Smooth muscle cell (in vitro differentiated cells): ENCODE measurements at regions not wholly inside any gene's neighbourhood (a gene's known extent, or its start where the extent isn't known, plus 50 kb on each side); places are given as distances from the start of the nearest gene placed in this dataset.

Experiments
- DNase-seq: peaks from one replicate; lab custom pipeline; 2025; ENCODE audit not compliant: unreplicated experiment; lab: John Stamatoyannopoulos, UW
- H2AFZ ChIP-seq: fragments of 200-600 bp; sonication (generic); 2 replicates; pipeline ENCODE4 v1.6.0; 2016; ENCODE audit warnings: antibody characterized with exemption, low read depth, mild to moderate bottlenecking
- H3F3A ChIP-seq: fragments of 200-600 bp; sonication (generic); 2 replicates; pipeline ENCODE4 v1.6.0; 2017; ENCODE audit warnings: antibody characterized with exemption, low read depth
- H3K27ac ChIP-seq: fragments of 200-600 bp; sonication (generic); 2 replicates; pipeline ENCODE4 v1.5.1; 2016; ENCODE audit warnings: low read depth, mild to moderate bottlenecking
- H3K27me3 ChIP-seq: fragments of 200-600 bp; sonication (generic); 2 replicates; pipeline ENCODE4 v1.6.1; 2016; ENCODE audit warnings: low read depth, mild to moderate bottlenecking
- H3K36me3 ChIP-seq: fragments of 200-600 bp; sonication (generic); 2 replicates; pipeline ENCODE4 v1.5.1; 2016; ENCODE audit warnings: low read depth
- H3K4me1 ChIP-seq: fragments of 200-600 bp; sonication (generic); 2 replicates; pipeline ENCODE4 v1.5.1; 2016; ENCODE audit warnings: low read depth
- H3K4me2 ChIP-seq: fragments of 200-600 bp; sonication (generic); 2 replicates; pipeline ENCODE4 v1.6.0; 2016; ENCODE audit warnings: mild to moderate bottlenecking
- H3K4me3 ChIP-seq: fragments of 200-600 bp; sonication (generic); 2 replicates; pipeline ENCODE4 v1.5.1; 2016; ENCODE audit warnings: mild to moderate bottlenecking
- H3K79me2 ChIP-seq: fragments of 200-600 bp; sonication (generic); 2 replicates; pipeline ENCODE4 v1.6.0; 2016; ENCODE audit warnings: low read depth, mild to moderate bottlenecking
- H3K9ac ChIP-seq: fragments of 200-600 bp; sonication (generic); 2 replicates; pipeline ENCODE4 v1.6.0; 2016; ENCODE audit warnings: low read depth
- H3K9me3 ChIP-seq: fragments of 200-600 bp; sonication (generic); replicated peaks from 2 replicates; pipeline ENCODE4 v1.5.1; 2016; ENCODE audit warnings: low read depth
- H4K20me1 ChIP-seq: fragments of 200-600 bp; sonication (generic); 2 replicates; pipeline ENCODE4 v1.6.0; 2016; ENCODE audit warnings: low read depth
- WGBS: methylation state at CpG from one replicate; pipeline ENCODE4 v1.1.7; 2016; ENCODE audit warnings: low lambda C conversion rate; 5-methylcytosine and 5-hydroxymethylcytosine counted together
- TF ChIP-seq, protein P1 (sequence below): fragments of 200-600 bp; sonication (generic); IDR thresholded peaks from 2 replicates; pipeline ENCODE4 v1.5.1; 2017; ENCODE audit warnings: borderline replicate concordance, mild to moderate bottlenecking, antibody characterized with exemption; ENCODE audit not compliant: insufficient read depth, poor library complexity, severe bottlenecking

DNA sequence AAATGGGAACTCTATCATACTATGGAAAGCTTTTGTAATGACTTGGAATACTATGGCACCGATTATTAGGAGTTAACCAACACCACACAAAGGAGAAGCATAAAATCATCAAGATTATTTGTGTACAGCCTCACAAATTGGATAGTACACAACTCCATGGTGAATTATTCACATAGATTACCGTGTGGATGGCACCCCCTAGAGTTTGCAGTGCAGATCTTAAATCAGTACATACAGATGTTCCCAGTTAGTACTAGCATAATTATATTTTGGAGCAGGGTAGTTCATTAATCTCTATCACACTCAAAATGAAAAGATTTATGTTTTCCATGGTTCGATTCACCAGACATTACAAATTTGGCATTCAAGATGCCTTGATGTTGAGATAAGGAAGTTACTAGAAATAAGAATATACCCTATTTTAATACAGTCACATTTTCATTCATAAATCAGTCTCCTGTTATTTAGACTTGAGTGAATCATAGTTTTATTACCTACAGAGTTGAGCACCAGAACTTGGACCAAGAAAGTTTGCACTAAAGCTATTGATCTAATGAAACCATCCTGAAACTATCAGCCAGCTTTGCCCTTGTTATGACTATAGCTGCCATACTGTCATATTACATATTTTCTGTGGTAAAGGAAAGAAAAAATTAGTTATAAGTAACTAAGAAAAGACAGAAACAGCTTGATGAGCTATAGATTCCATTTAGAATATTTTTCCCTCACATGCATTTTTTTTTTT, 531.8 kb downstream of the GLUD2 start:
- Histone ChIP-seq H3K36me3 (no peaks in the 10 kb centered on the region), H3K9me3 (no peaks in the 10 kb centered on the region), H3K9ac (no peak overlapping the region), H4K20me1 (no peaks in the 10 kb centered on the region), H3K4me2 (no peak overlapping the region), H3K4me3 (no peak overlapping the region), H3K27me3 (no peaks in the 10 kb centered on the region), H3K27ac (no peak overlapping the region), H3F3A (no peaks in the 10 kb centered on the region), H3K4me1 (no peaks in the 10 kb centered on the region), H3K79me2 (no peaks in the 10 kb centered on the region), H2AFZ (no peak overlapping the region)
- 26% methylated on average over 3 of the region's 3 CpGs for WGBS
- TF ChIP-seq, protein P1, sequence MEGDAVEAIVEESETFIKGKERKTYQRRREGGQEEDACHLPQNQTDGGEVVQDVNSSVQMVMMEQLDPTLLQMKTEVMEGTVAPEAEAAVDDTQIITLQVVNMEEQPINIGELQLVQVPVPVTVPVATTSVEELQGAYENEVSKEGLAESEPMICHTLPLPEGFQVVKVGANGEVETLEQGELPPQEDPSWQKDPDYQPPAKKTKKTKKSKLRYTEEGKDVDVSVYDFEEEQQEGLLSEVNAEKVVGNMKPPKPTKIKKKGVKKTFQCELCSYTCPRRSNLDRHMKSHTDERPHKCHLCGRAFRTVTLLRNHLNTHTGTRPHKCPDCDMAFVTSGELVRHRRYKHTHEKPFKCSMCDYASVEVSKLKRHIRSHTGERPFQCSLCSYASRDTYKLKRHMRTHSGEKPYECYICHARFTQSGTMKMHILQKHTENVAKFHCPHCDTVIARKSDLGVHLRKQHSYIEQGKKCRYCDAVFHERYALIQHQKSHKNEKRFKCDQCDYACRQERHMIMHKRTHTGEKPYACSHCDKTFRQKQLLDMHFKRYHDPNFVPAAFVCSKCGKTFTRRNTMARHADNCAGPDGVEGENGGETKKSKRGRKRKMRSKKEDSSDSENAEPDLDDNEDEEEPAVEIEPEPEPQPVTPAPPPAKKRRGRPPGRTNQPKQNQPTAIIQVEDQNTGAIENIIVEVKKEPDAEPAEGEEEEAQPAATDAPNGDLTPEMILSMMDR, result peak; percentile 40
- no peak for DNase-seq

GRCh38 chrX:121581885-121582284, 534.5 kb downstream of the GLUD2 start:
- Histone ChIP-seq H3K27ac (no peak overlapping the region), H3F3A (no peaks in the 10 kb centered on the region), H3K79me2 (no peaks in the 10 kb centered on the region), H3K9me3 (no peaks in the 10 kb centered on the region), H4K20me1 (no peaks in the 10 kb centered on the region), H3K4me2 (no peak overlapping the region), H3K27me3 (no peaks in the 10 kb centered on the region), H3K36me3 (no peaks in the 10 kb centered on the region), H3K4me1 (no peaks in the 10 kb centered on the region), H2AFZ (no peak overlapping the region), H3K4me3 (no peak overlapping the region), H3K9ac (no peak overlapping the region)
- DNase-seq, result no peak
- TF ChIP-seq, protein P1, result no peak
- WGBS, result 47% methylated on average over 4 of the region's 4 CpGs

- Histone ChIP-seq H3K79me2 (no peaks in the 10 kb centered on the region), H3K4me3 (no peak overlapping the region), H3K4me2 (no peak overlapping the region), H2AFZ (no peak overlapping the region), H3K9me3 (no peaks in the 10 kb centered on the region), H3K9ac (no peak overlapping the region), H3K27me3 (no peaks in the 10 kb centered on the region), H3K36me3 (no peaks in the 10 kb centered on the region), H3K27ac (no peak overlapping the region), H3F3A (no peaks in the 10 kb centered on the region), H4K20me1 (no peaks in the 10 kb centered on the region), H3K4me1 (no peaks in the 10 kb centered on the region)
- DNase-seq, result no peak
- TF ChIP-seq, protein P1, result no peak
- WGBS, result 70% methylated on average over 3 of the region's 3 CpGs
Measured at GRCh38 chrX:121585626-121586025, 538.2 kb downstream of the GLUD2 start.

DNA sequence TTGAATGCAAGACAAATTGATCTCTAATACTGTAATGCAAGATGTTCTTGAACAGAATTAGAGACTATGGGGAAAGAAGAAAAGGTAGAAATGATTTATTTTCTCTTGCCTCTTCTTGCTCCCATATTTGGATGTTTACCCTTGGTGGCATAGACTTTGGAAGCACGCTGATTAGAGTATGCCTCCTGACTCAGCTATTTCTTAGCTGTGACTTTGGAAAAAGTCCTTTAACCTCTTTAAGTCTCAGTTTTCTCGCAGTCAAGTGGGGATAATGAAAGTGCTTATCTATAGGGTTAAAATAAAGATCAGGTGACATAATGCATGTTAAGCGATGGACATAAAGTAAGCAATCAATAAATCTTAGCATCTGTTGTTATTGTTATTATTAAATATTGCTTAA, 545.5 kb downstream of the GLUD2 start:
- H4K20me1 ChIP-seq, result no peaks in the 10 kb centered on the region
- 76% methylated on average over 3 of the region's 3 CpGs for WGBS
- TF ChIP-seq, protein P1, result no peak
- H2AFZ ChIP-seq, result no peak overlapping the region
- no peak for DNase-seq
- H3K9me3 ChIP-seq, result no peaks in the 10 kb centered on the region
- H3K4me3 ChIP-seq, result no peak overlapping the region
- H3K27me3 ChIP-seq, result no peaks in the 10 kb centered on the region
- H3K4me1 ChIP-seq, result no peaks in the 10 kb centered on the region
- no peak overlapping the region for H3K4me2 ChIP-seq
- no peak overlapping the region for H3K9ac ChIP-seq
- H3F3A ChIP-seq, result no peaks in the 10 kb centered on the region
- no peak overlapping the region for H3K27ac ChIP-seq
- H3K36me3 ChIP-seq, result no peaks in the 10 kb centered on the region
- H3K79me2 ChIP-seq, result no peaks in the 10 kb centered on the region
